Liver (tissue), 8 donors: ENCODE measurements at regions not wholly inside any gene's neighbourhood (a gene's known extent, or its start where the extent isn't known, plus 50 kb on each side); places are given as distances from the start of the nearest gene placed in this dataset.

Experiments used
- DNase-seq: peaks from one replicate; pipeline ENCODE4 v3.0.0-alpha.2; 2017; ENCODE audit warnings: low spot score
- H3K27ac ChIP-seq, 2 donors: one replicate each; pipeline ENCODE4 v1.7.0; 2013; ENCODE audit warnings: inconsistent platforms in 2 of 2, low read length in 2 of 2, control low read depth in 1 of 2, low read depth in 1 of 2, mild to moderate bottlenecking in 1 of 2
- H3K27me3 ChIP-seq, 4 donors: one replicate each; pipeline versions ENCODE4 v1.6.1 to v1.7.0; 2013; ENCODE audit warnings: low read length in 3 of 4, inconsistent platforms in 1 of 4, mild to moderate bottlenecking in 1 of 4, moderate library complexity in 1 of 4; ENCODE audit not compliant: control insufficient read depth in 4 of 4, insufficient read depth in 4 of 4
- H3K36me3 ChIP-seq, 4 donors: one replicate each; pipeline versions ENCODE4 v1.6.1 to v1.7.0; 2013; ENCODE audit warnings: low read length in 3 of 4, mild to moderate bottlenecking in 3 of 4, low read depth in 1 of 4, moderate library complexity in 1 of 4; ENCODE audit not compliant: control insufficient read depth in 4 of 4, insufficient read depth in 3 of 4
- H3K4me1 ChIP-seq, 4 donors: one replicate each; pipeline versions ENCODE4 v1.6.1 to v1.7.0; 2013; ENCODE audit warnings: low read length in 3 of 4, mild to moderate bottlenecking in 3 of 4, moderate library complexity in 1 of 4; ENCODE audit not compliant: control insufficient read depth in 4 of 4, insufficient read depth in 4 of 4
- H3K4me3 ChIP-seq, 3 donors: one replicate each; pipeline versions ENCODE4 v1.6.1 to v1.7.0; 2013; ENCODE audit warnings: low read length in 3 of 3, control low read depth in 1 of 3, low read depth in 1 of 3, mild to moderate bottlenecking in 1 of 3
- H3K9ac ChIP-seq, 2 donors: one replicate each; pipeline ENCODE4 v1.7.0; 2013; ENCODE audit warnings: low read length in 2 of 2, mild to moderate bottlenecking in 2 of 2, moderate library complexity in 2 of 2, control low read depth in 1 of 2, low read depth in 1 of 2
- H3K9me3 ChIP-seq, 4 donors: one replicate each; pipeline versions ENCODE4 v1.6.1 to v1.7.0; 2013; ENCODE audit warnings: low read length in 3 of 4; ENCODE audit not compliant: control insufficient read depth in 4 of 4
- ATF3 ChIP-seq: IDR thresholded peaks from 2 replicates; pipeline ENCODE4 v1.6.1; 2016; ENCODE audit warnings: antibody characterized with exemption
- CTCF ChIP-seq: fragments of 150-350 bp; IDR thresholded peaks from 2 replicates; pipeline ENCODE4 v1.5.1; 2017; ENCODE audit warnings: improper control_type of control experiment, low read depth, low read length; ENCODE audit not compliant: missing input control
- FOXA1 ChIP-seq: IDR thresholded peaks from 2 replicates; pipeline ENCODE4 v1.6.1; 2016; ENCODE audit warnings: antibody characterized with exemption
- FOXA2 ChIP-seq: IDR thresholded peaks from 2 replicates; pipeline ENCODE4 v1.6.1; 2016; ENCODE audit warnings: antibody characterized with exemption
- HNF4G ChIP-seq: IDR thresholded peaks from 2 replicates; pipeline ENCODE4 v1.6.1; 2016; ENCODE audit warnings: antibody characterized with exemption
- JUND ChIP-seq, 2 donors: IDR thresholded peaks; 2 replicates each; pipeline ENCODE4 v1.6.1; 2016; ENCODE audit warnings: antibody characterized with exemption in 2 of 2
- MAX ChIP-seq: IDR thresholded peaks from 2 replicates; pipeline ENCODE4 v1.6.1; 2016; ENCODE audit warnings: antibody characterized with exemption
- NR2F2 ChIP-seq: IDR thresholded peaks from 2 replicates; pipeline ENCODE4 v1.6.1; 2016; ENCODE audit warnings: antibody characterized with exemption
- RAD21 ChIP-seq, 2 donors: IDR thresholded peaks; 2 replicates each; pipeline ENCODE4 v1.6.1; 2016; ENCODE audit warnings: antibody characterized with exemption in 2 of 2, mild to moderate bottlenecking in 2 of 2
- REST ChIP-seq: IDR thresholded peaks from 2 replicates; pipeline ENCODE4 v1.6.1; 2016; ENCODE audit warnings: antibody characterized with exemption, mild to moderate bottlenecking
- RXRA ChIP-seq, 2 donors: IDR thresholded peaks; 2 replicates each; pipeline ENCODE4 v1.6.1; 2017 to 2018; ENCODE audit warnings: antibody characterized with exemption in 2 of 2, mild to moderate bottlenecking in 1 of 2
- WGBS: extraction: QIAGEN DNeasy Blood & Tissue Kit; methylation state at CpG from one replicate; pipeline ENCODE4 v1.1.7; 2013; 5-methylcytosine and 5-hydroxymethylcytosine counted together
- donor health status: healthy.
- donor health status: healthy.
- donor health status: healthy.
- donor health status: healthy.
- donor health status: healthy.

- no peaks in the 10 kb centered on the region for H3K9me3 ChIP-seq
- DNase-seq: no peak
- no peak overlapping the region for H3K4me3 ChIP-seq
- no peaks in the 10 kb centered on the region for H3K4me1 ChIP-seq
- TF ChIP-seq FOXA2: no peak
- no peak for TF ChIP-seq CTCF
- no peak for TF ChIP-seq ATF3
- no peak for TF ChIP-seq MAX
- TF ChIP-seq RXRA (IDR thresholded peaks at IDR 0.05): no peak
- no peak for TF ChIP-seq JUND (IDR thresholded peaks at IDR 0.05)
- no peak for TF ChIP-seq REST
- TF ChIP-seq HNF4G: no peak
- no peak for TF ChIP-seq RAD21 (IDR thresholded peaks at IDR 0.05)
- no peak for TF ChIP-seq FOXA1
- H3K9ac ChIP-seq: no peak overlapping the region
- H3K36me3 ChIP-seq: no peaks in the 10 kb centered on the region
- no peak overlapping the region for H3K27ac ChIP-seq
- H3K27me3 ChIP-seq: peaks cover 0 to 2% (median 0%) of the 10 kb centered on the region in 4 donors
Measured at GRCh38 chr14:34098985-34099349, 148.1 kb upstream of the EGLN3 start.

- no peaks in the 10 kb centered on the region for H3K36me3 ChIP-seq
- no peak overlapping the region for H3K27ac ChIP-seq
- H3K27me3 ChIP-seq: peaks cover 0 to 2% (median 0%) of the 10 kb centered on the region in 4 donors
- no peak overlapping the region for H3K9ac ChIP-seq
- TF ChIP-seq FOXA1: no peak
- no peak for TF ChIP-seq NR2F2
- TF ChIP-seq RAD21 (IDR thresholded peaks at IDR 0.05): peak; percentile 82 to 84
- peak; percentile 52 for TF ChIP-seq CTCF
- DNase-seq: peak; percentile 38
- H3K9me3 ChIP-seq: no peaks in the 10 kb centered on the region
- WGBS: 54% methylated on average over 8 of the region's 8 CpGs
- no peaks in the 10 kb centered on the region for H3K4me1 ChIP-seq
- H3K4me3 ChIP-seq: no peak overlapping the region
Measured at GRCh38 chr14:34098045-34098984, 147.4 kb upstream of the EGLN3 start.
